Sigmoid colon (tissue), 6 donors: ENCODE measurements at regions not wholly inside any gene's neighbourhood (a gene's known extent, or its start where the extent isn't known, plus 50 kb on each side); places are given as distances from the start of the nearest gene placed in this dataset.

Experiments
- DNase-seq: peaks from one replicate; pipeline ENCODE4 v3.0.0-alpha.2; 2019
- H3K27ac ChIP-seq, 4 donors: fragments of 200-600 bp; sonication (generic); one replicate each; pipeline ENCODE4 v1.5.1; 2016 to 2019; ENCODE audit warnings: mild to moderate bottlenecking in 1 of 4
- H3K27me3 ChIP-seq, 3 donors: fragments of 200-600 bp; sonication (generic); one replicate each; pipeline ENCODE4 v1.5.1; 2019; ENCODE audit warnings: mild to moderate bottlenecking in 1 of 3
- H3K36me3 ChIP-seq, 4 donors: fragments of 200-600 bp; sonication (generic); one replicate each; pipeline ENCODE4 v1.5.1; 2016 to 2019
- H3K4me1 ChIP-seq, 4 donors: fragments of 200-600 bp; sonication (generic); one replicate each; pipeline ENCODE4 v1.5.1; 2017 to 2019
- H3K4me3 ChIP-seq, 4 donors: fragments of 200-600 bp; sonication (generic); one replicate each; pipeline ENCODE4 v1.5.1; 2017 to 2019; ENCODE audit warnings: mild to moderate bottlenecking in 2 of 4, moderate library complexity in 1 of 4
- H3K9me3 ChIP-seq, 4 donors: fragments of 200-600 bp in 3 of 4; sonication (generic) in 3 of 4; one replicate each; pipeline versions ENCODE4 v1.5.1 to v1.6.1; 2013 to 2019
- CTCF ChIP-seq, 4 experiments: fragments of 450-650 bp in 3 of 4; fragments of 200-600 bp in 1 of 4; IDR thresholded peaks; one replicate each; pipeline ENCODE4 v1.5.1; 2016 to 2019; ENCODE audit warnings: antibody characterized with exemption in 4 of 4, mild to moderate bottlenecking in 3 of 4, moderate library complexity in 2 of 4
- EP300 ChIP-seq, 4 donors: sonication (generic); formaldehyde crosslinking; IDR thresholded peaks; one replicate each; pipeline ENCODE4 v1.6.1; 2017; ENCODE audit warnings: antibody characterized with exemption in 4 of 4
- POLR2A ChIP-seq, 2 donors: fragments of 450-650 bp; IDR thresholded peaks; one replicate each; pipeline ENCODE4 v1.6.1; 2016; ENCODE audit warnings: antibody characterized with exemption in 2 of 2, mild to moderate bottlenecking in 2 of 2, moderate library complexity in 2 of 2
- POLR2AphosphoS5 ChIP-seq, 4 donors: sonication (generic); formaldehyde crosslinking; IDR thresholded peaks; one replicate each; pipeline ENCODE4 v1.6.1; 2017; ENCODE audit warnings: antibody characterized with exemption in 4 of 4
- WGBS, 2 donors: extraction: QIAGEN DNeasy Blood & Tissue Kit; methylation state at CpG; one replicate each; pipeline ENCODE4 v1.1.7; 2013; 5-methylcytosine and 5-hydroxymethylcytosine counted together
- intact Hi-C: fragments of 100-400 bp; cut with DNase I; formaldehyde crosslinking; loops from one replicate; pipeline ENCODE4 v1.15.1; 2023
- donor health status: healthy with polysubstance abuse.
- donor health status: healthy.

- intact Hi-C loops, result no loop called here
- TF ChIP-seq CTCF (IDR thresholded peaks at IDR 0.05) (no peak), EP300 (IDR thresholded peaks at IDR 0.05) (no peak), POLR2AphosphoS5 (IDR thresholded peaks at IDR 0.05) (no peak), POLR2A (IDR thresholded peaks at IDR 0.05) (no peak)
- no peak for DNase-seq
- Histone ChIP-seq H3K27me3 (no peaks in the 10 kb centered on the region), H3K27ac (no peak overlapping the region), H3K4me3 (no peak overlapping the region), H3K36me3 (no peaks in the 10 kb centered on the region), H3K4me1 (no peaks in the 10 kb centered on the region), H3K9me3 (no peaks in the 10 kb centered on the region)
- WGBS, 2 donors, result 79 to 85% methylated on average over 1 of the region's 1 CpG
Measured at GRCh38 chr6:121806116-121806515, 370.7 kb downstream of the GJA1 start.

- intact Hi-C loops, result no loop called here
- Histone ChIP-seq H3K4me1 (no peaks in the 10 kb centered on the region), H3K4me3 (no peak overlapping the region), H3K36me3 (no peaks in the 10 kb centered on the region), H3K9me3 (no peaks in the 10 kb centered on the region), H3K27ac (no peak overlapping the region), H3K27me3 (no peaks in the 10 kb centered on the region)
- DNase-seq, result no peak
- TF ChIP-seq POLR2A (IDR thresholded peaks at IDR 0.05), result no peak
- no peak for TF ChIP-seq CTCF (IDR thresholded peaks at IDR 0.05)
- no peak for TF ChIP-seq POLR2AphosphoS5 (IDR thresholded peaks at IDR 0.05)
- TF ChIP-seq EP300 (IDR thresholded peaks at IDR 0.05), result no peak
- 82 to 85% methylated on average over 3 of the region's 3 CpGs for WGBS, 2 donors
Measured at GRCh38 chr6:121809211-121809610, 373.8 kb downstream of the GJA1 start.

- H3K27ac ChIP-seq, result no peak overlapping the region
- no peaks in the 10 kb centered on the region for H3K27me3 ChIP-seq
- no peaks in the 10 kb centered on the region for H3K4me1 ChIP-seq
- H3K9me3 ChIP-seq, result no peaks in the 10 kb centered on the region
- intact Hi-C loops, result no loop called here
- TF ChIP-seq POLR2A (IDR thresholded peaks at IDR 0.05) (no peak), POLR2AphosphoS5 (IDR thresholded peaks at IDR 0.05) (no peak), EP300 (IDR thresholded peaks at IDR 0.05) (no peak), CTCF (IDR thresholded peaks at IDR 0.05) (no peak)
- no peak overlapping the region for H3K4me3 ChIP-seq
- 79 to 85% methylated on average over 7 of the region's 7 CpGs for WGBS, 2 donors
- DNase-seq, result no peak
- H3K36me3 ChIP-seq, result no peaks in the 10 kb centered on the region
Measured at GRCh38 chr6:121810158-121811032, 374.9 kb downstream of the GJA1 start.

GRCh38 chr6:121811106-121811505, 375.7 kb downstream of the GJA1 start:
- TF ChIP-seq CTCF (IDR thresholded peaks at IDR 0.05) (no peak), POLR2AphosphoS5 (IDR thresholded peaks at IDR 0.05) (no peak), EP300 (IDR thresholded peaks at IDR 0.05) (no peak), POLR2A (IDR thresholded peaks at IDR 0.05) (no peak)
- 72 to 83% methylated on average over 3 of the region's 3 CpGs for WGBS, 2 donors

More at GRCh38 chr6:121811106-121811505, 375.7 kb downstream of the GJA1 start:
- Histone ChIP-seq H3K36me3 (no peaks in the 10 kb centered on the region), H3K9me3 (no peaks in the 10 kb centered on the region), H3K4me3 (no peak overlapping the region), H3K27ac (no peak overlapping the region), H3K27me3 (no peaks in the 10 kb centered on the region), H3K4me1 (no peaks in the 10 kb centered on the region)
- no peak for DNase-seq
- intact Hi-C loops, result no loop called here
